ENCODE measurements at regions not wholly inside any gene's neighbourhood (a gene's known extent, or its start where the extent isn't known, plus 50 kb on each side); places are given as distances from the start of the nearest gene placed in this dataset.

GRCh38 chr6:104640761-104641160 is 219.0 kb downstream of the HACE1 start:
- CTCF ChIA-PET: interaction anchor here (0.6 to 1.0 kb wide), 4 partner anchors 13 to 44 kb away, joined by 3 read pairs; no protein-coding TSS in a partner anchor
- Histone ChIP-seq H3K9ac (no peak overlapping the region), H3K36me3 (replicated peaks in 1 of 2; ENCODE audit: control insufficient read depth in 1 of 2, insufficient read depth in 2 of 2, low read length in 1 of 2) (no peaks in the 10 kb centered on the region), H3K4me3 (ENCODE audit: low read depth in 2 of 2, low read length in 1 of 2) (no peak overlapping the region), H4K20me1 (ENCODE audit: insufficient read depth) (no peaks in the 10 kb centered on the region), H3F3A (replicated peaks; ENCODE audit: insufficient read depth) (no peaks in the 10 kb centered on the region), H3K9me3 (no peaks in the 10 kb centered on the region), H3K4me1 (ENCODE audit: control insufficient read depth in 1 of 2, insufficient read depth in 2 of 2, low read depth in 1 of 2, low read length in 1 of 2) (no peaks in the 10 kb centered on the region; a peak in 3 of 4 replicates), H3K27me3 (ENCODE audit: insufficient read depth) (no peaks in the 10 kb centered on the region), H2AFZ (ENCODE audit: low read depth) (no peak overlapping the region), H3K4me2 (no peak overlapping the region), H3K9me2 (no peaks in the 10 kb centered on the region), H3K79me2 (ENCODE audit: insufficient read depth) (no peaks in the 10 kb centered on the region), H3K27ac (ENCODE audit: low read depth in 2 of 2, low read length in 1 of 2) (no peak overlapping the region)
- 72% methylated on average over 6 of the region's 6 CpGs for WGBS (ENCODE audit: low lambda C conversion rate)
- POLR2A ChIA-PET: no interaction called here
- no peak for DNase-seq
- TF ChIP-seq PBX3 (IDR thresholded peaks at IDR 0.05) (no peak), YY1 (IDR thresholded peaks at IDR 0.05; ENCODE audit: low read depth) (no peak)

GRCh38 chr6:104640150-104640700 is 219.5 kb downstream of the HACE1 start:
- H2AFZ ChIP-seq (ENCODE audit: low read depth): no peak overlapping the region; the same call in 1 of the 2 replicates
- no peak overlapping the region for H3K4me2 ChIP-seq
- H3K4me1 ChIP-seq (ENCODE audit: control insufficient read depth in 1 of 2, insufficient read depth in 2 of 2, low read depth in 1 of 2, low read length in 1 of 2): no peaks in the 10 kb centered on the region; a peak in 3 of 4 replicates
- no peaks in the 10 kb centered on the region for H3K9me2 ChIP-seq
- H3K4me3 ChIP-seq (ENCODE audit: low read depth in 2 of 2, low read length in 1 of 2): no peak overlapping the region
- DNase-seq: no peak
- H3K79me2 ChIP-seq (ENCODE audit: insufficient read depth): no peaks in the 10 kb centered on the region
- no peak overlapping the region for H3K9ac ChIP-seq
- no peaks in the 10 kb centered on the region for H3F3A ChIP-seq (replicated peaks; ENCODE audit: insufficient read depth)
- ChIA-PET POLR2A (no interaction called here), CTCF (interaction anchor here (0.6 to 1.0 kb wide), 4 partner anchors 13 to 45 kb away, joined by 3 read pairs; no protein-coding TSS in a partner anchor)
- 82% methylated on average over 5 of the region's 5 CpGs for WGBS (ENCODE audit: low lambda C conversion rate)
- no peaks in the 10 kb centered on the region for H3K36me3 ChIP-seq (replicated peaks in 1 of 2; ENCODE audit: control insufficient read depth in 1 of 2, insufficient read depth in 2 of 2, low read length in 1 of 2)
- H3K27me3 ChIP-seq (ENCODE audit: insufficient read depth): no peaks in the 10 kb centered on the region
- no peak overlapping the region for H3K27ac ChIP-seq (ENCODE audit: low read depth in 2 of 2, low read length in 1 of 2)
- no peaks in the 10 kb centered on the region for H4K20me1 ChIP-seq (ENCODE audit: insufficient read depth)
- H3K9me3 ChIP-seq: no peaks in the 10 kb centered on the region
- TF ChIP-seq MAX (IDR thresholded peaks at IDR 0.05; ENCODE audit: low read depth) (no peak), RAD21 (IDR thresholded peaks at IDR 0.05; ENCODE audit: low read length) (no peak), CTCF (IDR thresholded peaks at IDR 0.05) (no peak), CHD2 (IDR thresholded peaks at IDR 0.05; ENCODE audit: low read length, partially characterized antibody) (no peak), TAF1 (IDR thresholded peaks at IDR 0.05; ENCODE audit: borderline replicate concordance, low read depth, low read length) (no peak), EZH2phosphoT487 (IDR thresholded peaks at IDR 0.05; ENCODE audit: borderline replicate concordance, low read depth) (no peak), RCOR1 (IDR thresholded peaks at IDR 0.05; ENCODE audit: low read length) (no peak), FOXM1 (IDR thresholded peaks at IDR 0.05; ENCODE audit: low read depth) (no peak)
